ENCODE measurements at regions not wholly inside any gene's neighbourhood (a gene's known extent, or its start where the extent isn't known, plus 50 kb on each side); places are given as distances from the start of the nearest gene placed in this dataset.

DNA sequence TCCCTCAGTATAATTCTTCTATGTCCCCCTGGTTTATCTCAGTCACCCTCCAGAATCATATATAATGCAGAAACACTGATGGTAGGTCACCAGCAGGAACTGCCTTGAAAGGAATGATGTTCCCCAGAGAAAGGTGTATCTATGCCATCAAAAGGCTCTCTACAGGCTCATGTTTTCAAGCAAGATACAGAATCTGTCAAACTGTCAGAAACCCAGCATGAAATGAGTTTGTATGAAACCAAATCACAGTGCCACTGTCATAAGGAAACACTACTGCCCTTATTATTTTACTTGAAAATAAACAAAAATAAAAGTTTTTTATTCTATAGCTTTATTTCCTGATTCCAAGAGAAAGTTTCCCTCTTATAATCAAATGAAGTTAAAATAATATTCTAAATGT is 1064.5 kb upstream of the DDX18 start:
- no peak overlapping the region for H2BK15ac ChIP-seq (ENCODE audit: low read depth, low read length)
- H3K18ac ChIP-seq (ENCODE audit: low read depth, low read length), result no peak overlapping the region
- no peak overlapping the region for H4K91ac ChIP-seq (ENCODE audit: insufficient read depth, low read depth, low read length)
- no peak overlapping the region for H3K4ac ChIP-seq (ENCODE audit: low read depth, low read length)
- no peaks in the 10 kb centered on the region for H4K20me1 ChIP-seq (ENCODE audit: insufficient read depth, low read length)
- DNase-seq (no peak), ATAC-seq (ENCODE audit: low read depth) (no peak)
- H3K36me3 ChIP-seq (ENCODE audit: control insufficient read depth, insufficient read depth, low read length), result no peaks in the 10 kb centered on the region
- no peak overlapping the region for H3K23ac ChIP-seq (ENCODE audit: low read depth, low read length)
- intact Hi-C loops (cut with micrococcal nuclease), result no loop called here
- H2AFZ ChIP-seq (replicated peaks; ENCODE audit: low read length, poor library complexity), result no peak overlapping the region
- H3K27me3 ChIP-seq (ENCODE audit: control insufficient read depth, insufficient read depth, low read length), result no peaks in the 10 kb centered on the region
- H2AK5ac ChIP-seq (ENCODE audit: low read depth, low read length), result no peak overlapping the region
- H2BK20ac ChIP-seq (ENCODE audit: low read depth, low read length), result no peak overlapping the region
- H4K8ac ChIP-seq (ENCODE audit: low read depth in 2 of 2, low read length in 2 of 2), result no peak overlapping the region
- no peak overlapping the region for H2AK9ac ChIP-seq (replicated peaks; ENCODE audit: low read depth, low read length, poor library complexity)
- ChIA-PET CTCF (no interaction called here), POLR2A (ENCODE audit: unreplicated experiment) (no interaction called here)
- no peak overlapping the region for H3K14ac ChIP-seq (replicated peaks; ENCODE audit: low read depth, low read length)
- peaks cover 8% of the 10 kb centered on the region; the same call in 1 of the 2 replicates for H3K9me3 ChIP-seq (ENCODE audit: control insufficient read depth, insufficient read depth, low read length)
- H2BK5ac ChIP-seq (ENCODE audit: low read depth, low read length, poor library complexity, severe bottlenecking), result no peak overlapping the region
- H3K4me3 ChIP-seq (ENCODE audit: insufficient read depth, low read depth, low read length), result no peak overlapping the region
- dilution Hi-C loops (cut with HindIII; ENCODE audit: low sequenced_read_pairs, unreplicated experiment), result no loop called here
- H3K27ac ChIP-seq (ENCODE audit: insufficient read depth, low read length), result no peak overlapping the region
- H4K5ac ChIP-seq (ENCODE audit: low read depth, low read length), result no peak overlapping the region
- no peak for TF ChIP-seq RCOR1 (IDR thresholded peaks at IDR 0.05; ENCODE audit: insufficient replicate concordance, low read length)
- TF ChIP-seq CHD1 (IDR thresholded peaks at IDR 0.05; ENCODE audit: low read depth, low read length), result no peak
- no peak for TF ChIP-seq MXI1 (IDR thresholded peaks at IDR 0.05; ENCODE audit: borderline replicate concordance, low read depth, low read length)
- no peak for TF ChIP-seq MAFK (IDR thresholded peaks at IDR 0.05; ENCODE audit: low read depth, low read length)
- no peak for TF ChIP-seq POLR2A (IDR thresholded peaks at IDR 0.05; ENCODE audit: low read depth, low read length)
- no peak for TF ChIP-seq SMC3 (IDR thresholded peaks at IDR 0.05; ENCODE audit: low read depth, low read length)
- no peak for TF ChIP-seq ELK1 (IDR thresholded peaks at IDR 0.05; ENCODE audit: borderline replicate concordance, low read depth, low read length)
- no peak for TF ChIP-seq RAD21 (IDR thresholded peaks at IDR 0.05; ENCODE audit: low read length)
- TF ChIP-seq BHLHE40 (IDR thresholded peaks at IDR 0.05; ENCODE audit: low read depth, low read length), result no peak
- H3K56ac ChIP-seq (ENCODE audit: extremely low read depth, insufficient read depth, low read length), result no peak overlapping the region
- no peak overlapping the region for H3K4me2 ChIP-seq (ENCODE audit: low read depth, low read length)
- no peak overlapping the region for H2BK120ac ChIP-seq (ENCODE audit: low read depth, low read length)
- in situ Hi-C loops (cut with MboI; ENCODE audit: low sequenced_read_pairs), result no loop called here
- no peaks in the 10 kb centered on the region for H3K4me1 ChIP-seq (ENCODE audit: control insufficient read depth, insufficient read depth, low read length)
- H3K9ac ChIP-seq (ENCODE audit: low read depth, low read length), result no peak overlapping the region
- H3K9me1 ChIP-seq (ENCODE audit: insufficient read depth, low read length), result no peaks in the 10 kb centered on the region
- no peaks in the 10 kb centered on the region for H3K79me1 ChIP-seq (ENCODE audit: low read depth in 1 of 2, low read length in 2 of 2)
- BruUV-seq (replicated peaks), result no TSS peak
